Stimulated activated naive CD8-positive, alpha-beta T cell treated with anti-CD3 and anti-CD28 coated beads, Interleukin-15, amount 100 ng/mL, for 72 hours (primary cell): ENCODE measurements at regions not wholly inside any gene's neighbourhood (a gene's known extent, or its start where the extent isn't known, plus 50 kb on each side); places are given as distances from the start of the nearest gene placed in this dataset.

ENCODE experiments used
- ATAC-seq: fragments of 150-1000 bp; cut with Tn5 transposase; 2 replicates; pipeline ENCODE4 v1.10.0; 2021; ENCODE audit warnings: mild to moderate bottlenecking, moderate library complexity
- DNase-seq, 2 donors: peaks; one replicate each; pipeline ENCODE4 v3.0.0; 2021 to 2022
- H3K27ac Mint-ChIP-seq, 2 donors: one replicate each; pipeline ENCODE4 v1.8.0; 2022; ENCODE audit warnings: mild to moderate bottlenecking in 2 of 2, mixed read lengths in 2 of 2, moderate library complexity in 2 of 2
- H3K27me3 Mint-ChIP-seq: one replicate; pipeline ENCODE4 v1.8.0; 2022; ENCODE audit warnings: mixed read lengths
- H3K4me1 Mint-ChIP-seq: one replicate; pipeline ENCODE4 v1.8.0; 2022; ENCODE audit warnings: mild to moderate bottlenecking, mixed read lengths
- H3K4me3 Mint-ChIP-seq, 2 donors: one replicate each; pipeline ENCODE4 v1.8.0; 2022; ENCODE audit warnings: mild to moderate bottlenecking in 2 of 2, mixed read lengths in 2 of 2, moderate library complexity in 1 of 2
- H3K9me3 Mint-ChIP-seq, 2 donors: one replicate each; pipeline ENCODE4 v1.8.0; 2022; ENCODE audit warnings: mixed read lengths in 2 of 2

DNA sequence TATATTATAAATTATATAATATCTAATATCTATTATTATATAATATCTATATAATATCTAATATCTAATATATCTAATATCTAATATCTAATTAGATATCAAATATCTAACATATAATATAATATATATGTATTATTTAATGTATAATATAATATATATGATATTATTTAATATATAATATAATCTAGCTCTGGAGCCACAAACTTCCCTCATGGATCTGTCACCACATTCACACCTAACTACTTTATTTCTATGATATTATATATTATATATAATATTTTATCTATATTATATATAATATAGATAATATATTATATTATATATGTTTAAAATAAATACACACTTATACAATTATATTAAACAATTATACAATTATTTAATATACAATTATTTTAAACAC is 667.5 kb downstream of the KCTD8 start:
- Mint-ChIP-seq H3K9me3 (peaks cover 0 to 7% of the 10 kb centered on the region in 2 donors), H3K27me3 (no peaks in the 10 kb centered on the region), H3K4me3 (no peak overlapping the region), H3K27ac (no peak overlapping the region), H3K4me1 (no peaks in the 10 kb centered on the region)
- no peak for DNase-seq
- no peak for ATAC-seq

DNA sequence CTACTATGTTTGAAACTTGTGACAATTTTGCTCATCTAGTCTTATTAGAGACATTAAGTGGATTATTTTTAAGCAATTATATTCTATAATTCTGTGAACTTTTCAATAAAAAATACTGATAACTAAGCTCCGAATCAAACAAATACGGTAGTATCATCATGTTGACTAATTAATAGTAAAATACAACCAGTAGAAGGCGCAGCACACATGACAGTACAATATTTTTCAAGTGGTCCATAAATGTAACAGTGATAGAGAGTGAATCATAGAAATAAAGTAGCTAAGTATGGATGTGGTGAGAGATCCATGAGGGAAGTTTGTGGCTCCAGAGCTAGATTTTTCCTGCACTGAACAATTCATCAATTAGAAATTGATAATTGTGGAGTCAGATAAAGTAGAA is 666.2 kb downstream of the KCTD8 start:
- no peak for ATAC-seq
- H3K27me3 Mint-ChIP-seq, result no peaks in the 10 kb centered on the region
- H3K27ac Mint-ChIP-seq, result no peak overlapping the region
- DNase-seq, result no peak
- no peaks in the 10 kb centered on the region for H3K4me1 Mint-ChIP-seq
- H3K4me3 Mint-ChIP-seq, result no peak overlapping the region
- peaks cover 0 to 7% of the 10 kb centered on the region in 2 donors for H3K9me3 Mint-ChIP-seq

DNA sequence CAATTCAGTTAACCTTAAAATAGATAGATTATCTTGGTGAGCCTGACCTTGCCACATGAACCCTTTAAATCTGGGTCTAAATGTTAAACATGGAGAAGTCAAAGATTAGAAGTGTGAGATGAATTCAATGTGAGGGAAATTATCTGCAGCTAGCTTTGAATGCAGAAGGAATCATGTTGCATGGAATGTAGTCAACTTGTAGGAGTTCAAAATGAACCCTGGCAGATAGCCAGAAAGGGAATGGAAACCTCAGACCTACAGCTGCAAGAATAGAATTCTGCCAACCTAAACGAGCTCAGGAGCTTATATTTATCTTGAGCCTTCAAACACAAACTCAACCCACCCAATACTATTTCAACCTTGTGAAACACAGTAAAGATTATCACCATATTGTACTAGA is 632.5 kb downstream of the KCTD8 start:
- DNase-seq (no peak), ATAC-seq (no peak)
- no peak overlapping the region for H3K4me3 Mint-ChIP-seq
- no peak overlapping the region for H3K27ac Mint-ChIP-seq
- H3K9me3 Mint-ChIP-seq, result peaks cover 10 to 21% of the 10 kb centered on the region in 2 donors
- no peaks in the 10 kb centered on the region for H3K4me1 Mint-ChIP-seq
- no peaks in the 10 kb centered on the region for H3K27me3 Mint-ChIP-seq

DNA sequence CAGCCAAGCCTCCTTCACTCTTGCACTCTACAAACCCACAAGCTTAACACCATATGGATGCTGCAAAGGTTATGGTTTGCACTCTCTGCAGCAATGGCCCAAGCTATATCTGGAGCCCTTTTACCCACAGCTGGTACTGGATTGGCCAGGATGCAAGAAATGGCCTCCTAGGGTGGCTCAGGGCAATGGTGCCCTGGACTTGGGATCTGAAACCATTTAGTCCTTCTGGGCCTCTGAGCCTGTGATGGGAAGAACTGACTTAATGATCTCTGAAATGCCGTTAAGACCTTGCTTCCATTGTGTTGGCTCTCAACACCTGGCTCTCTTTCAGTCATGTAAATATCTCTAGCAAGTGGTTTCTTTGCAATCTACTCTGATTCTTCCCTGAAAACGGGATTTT is 626.0 kb downstream of the KCTD8 start:
- ATAC-seq, result no peak
- H3K27ac Mint-ChIP-seq, result no peak overlapping the region
- peaks cover 16 to 17% of the 10 kb centered on the region in 2 donors for H3K9me3 Mint-ChIP-seq
- H3K4me3 Mint-ChIP-seq, result no peak overlapping the region
- no peaks in the 10 kb centered on the region for H3K4me1 Mint-ChIP-seq
- DNase-seq, result no peak
- no peaks in the 10 kb centered on the region for H3K27me3 Mint-ChIP-seq

DNA sequence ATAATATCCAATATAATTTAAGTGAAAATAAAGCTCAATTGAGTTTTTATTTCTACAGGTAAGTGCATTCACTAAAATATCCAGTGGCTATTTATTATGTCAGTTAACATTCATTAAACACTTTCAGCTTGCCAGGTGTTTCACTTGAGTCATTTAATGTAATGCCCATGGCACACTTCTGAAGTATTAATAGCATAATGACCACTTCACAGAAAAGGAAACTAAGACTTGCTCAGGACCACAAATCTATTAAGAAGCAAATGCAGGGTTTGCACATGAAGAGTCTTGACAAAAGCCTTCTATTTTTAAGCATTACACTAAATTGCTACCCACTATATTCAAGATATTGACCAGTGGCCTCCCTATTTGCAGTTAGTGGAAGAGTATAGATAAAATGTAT is 612.7 kb downstream of the KCTD8 start:
- no peak for DNase-seq
- H3K4me1 Mint-ChIP-seq, result no peaks in the 10 kb centered on the region

DNA sequence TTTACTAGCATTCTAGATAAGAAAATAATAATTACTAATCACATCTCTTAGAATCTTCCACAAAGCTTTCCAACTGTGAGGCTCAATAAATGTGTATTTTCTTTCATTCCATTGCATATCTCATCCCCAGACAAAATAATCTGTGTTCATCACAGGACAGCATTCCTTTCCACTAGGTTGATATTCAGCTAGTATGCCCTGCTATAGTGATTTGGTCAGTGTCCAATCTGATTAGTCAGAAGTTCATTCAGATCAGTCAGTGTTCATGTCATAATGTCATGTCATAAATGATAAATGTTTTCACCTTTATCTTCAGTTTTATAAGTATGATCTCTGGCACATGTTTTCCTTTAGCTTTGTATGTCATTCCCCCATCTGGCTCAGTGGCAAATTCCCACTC is 611.4 kb downstream of the KCTD8 start:
- no peaks in the 10 kb centered on the region for H3K4me1 Mint-ChIP-seq
- peaks cover 0 to 16% of the 10 kb centered on the region in 2 donors for H3K9me3 Mint-ChIP-seq
- H3K27ac Mint-ChIP-seq, result no peak overlapping the region
- DNase-seq (no peak), ATAC-seq (no peak)
- no peaks in the 10 kb centered on the region for H3K27me3 Mint-ChIP-seq
- no peak overlapping the region for H3K4me3 Mint-ChIP-seq

More for the DNA sequence above, 612.7 kb downstream of the KCTD8 start:
- no peaks in the 10 kb centered on the region for H3K27me3 Mint-ChIP-seq
- no peak overlapping the region for H3K27ac Mint-ChIP-seq
- peaks cover 5 to 10% of the 10 kb centered on the region in 2 donors for H3K9me3 Mint-ChIP-seq
- no peak for ATAC-seq
- H3K4me3 Mint-ChIP-seq, result no peak overlapping the region

DNA sequence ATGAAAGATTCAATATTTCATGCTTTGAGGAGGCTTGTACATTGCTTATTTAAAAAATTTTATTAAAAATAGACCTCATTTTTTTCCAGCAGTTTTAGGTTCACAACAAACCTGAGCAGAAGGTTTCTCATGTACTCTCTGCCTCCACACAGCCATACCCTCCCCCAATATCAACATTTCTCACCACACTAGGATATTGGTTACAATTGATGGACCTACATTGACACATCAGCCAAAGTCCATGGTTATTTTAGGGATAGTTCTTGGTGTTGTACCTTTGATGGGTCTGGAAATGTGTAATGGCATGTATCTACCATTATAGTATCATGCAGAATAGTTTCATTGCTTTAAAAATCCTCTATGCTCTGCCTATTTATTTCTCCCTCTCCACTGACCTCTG is 611.0 kb downstream of the KCTD8 start:
- Mint-ChIP-seq H3K4me3 (no peak overlapping the region), H3K4me1 (no peaks in the 10 kb centered on the region), H3K27me3 (no peaks in the 10 kb centered on the region), H3K9me3 (peaks cover 0 to 16% of the 10 kb centered on the region in 2 donors), H3K27ac (no peak overlapping the region)
- DNase-seq (no peak), ATAC-seq (no peak)

DNA sequence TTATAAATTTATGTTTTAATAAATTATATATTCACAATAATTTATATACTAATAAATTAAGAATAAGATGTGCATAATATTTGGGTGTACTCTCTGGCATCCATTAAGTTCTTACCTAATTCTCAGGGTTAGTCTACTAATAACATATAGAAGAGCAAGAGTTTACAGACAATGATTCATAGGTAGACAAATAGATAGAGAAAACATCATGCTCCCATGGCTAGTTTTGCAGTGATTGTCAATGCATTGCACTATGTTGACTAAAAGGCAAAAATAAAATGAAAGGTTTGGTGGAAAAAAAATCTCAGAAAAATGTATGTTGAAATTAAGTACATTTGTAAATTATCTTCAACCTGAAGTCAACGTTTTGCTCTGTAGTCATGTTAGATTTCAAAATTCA is 606.0 kb downstream of the KCTD8 start:
- H3K4me1 Mint-ChIP-seq, result no peaks in the 10 kb centered on the region
- ATAC-seq (no peak), DNase-seq (no peak)
- H3K4me3 Mint-ChIP-seq, result no peak overlapping the region
- H3K27ac Mint-ChIP-seq, result no peak overlapping the region
- peaks cover 2 to 9% of the 10 kb centered on the region in 2 donors for H3K9me3 Mint-ChIP-seq
- no peaks in the 10 kb centered on the region for H3K27me3 Mint-ChIP-seq

DNA sequence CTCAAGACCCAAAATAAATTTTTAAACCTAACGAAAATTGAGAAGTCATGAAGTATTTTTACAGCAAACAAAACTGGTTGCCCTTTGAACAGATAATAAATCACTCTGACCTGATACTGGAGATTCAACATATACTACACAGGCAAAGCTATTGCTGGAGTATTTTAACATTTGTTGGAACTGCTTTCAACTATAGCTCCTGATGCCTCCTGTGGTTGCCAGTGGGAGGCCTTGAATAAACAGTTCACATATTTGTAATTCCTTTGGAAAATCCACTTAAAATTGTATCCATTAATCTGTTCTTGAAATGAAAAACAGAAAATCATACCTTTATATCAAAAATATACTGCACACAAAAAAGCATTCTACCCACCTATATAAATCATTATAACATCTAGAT is 605.1 kb downstream of the KCTD8 start:
- H3K4me1 Mint-ChIP-seq, result no peaks in the 10 kb centered on the region
- ATAC-seq (no peak), DNase-seq (no peak)
- H3K4me3 Mint-ChIP-seq, result no peak overlapping the region
- no peaks in the 10 kb centered on the region for H3K27me3 Mint-ChIP-seq
- H3K27ac Mint-ChIP-seq, result no peak overlapping the region
- peaks cover 5 to 14% of the 10 kb centered on the region in 2 donors for H3K9me3 Mint-ChIP-seq

DNA sequence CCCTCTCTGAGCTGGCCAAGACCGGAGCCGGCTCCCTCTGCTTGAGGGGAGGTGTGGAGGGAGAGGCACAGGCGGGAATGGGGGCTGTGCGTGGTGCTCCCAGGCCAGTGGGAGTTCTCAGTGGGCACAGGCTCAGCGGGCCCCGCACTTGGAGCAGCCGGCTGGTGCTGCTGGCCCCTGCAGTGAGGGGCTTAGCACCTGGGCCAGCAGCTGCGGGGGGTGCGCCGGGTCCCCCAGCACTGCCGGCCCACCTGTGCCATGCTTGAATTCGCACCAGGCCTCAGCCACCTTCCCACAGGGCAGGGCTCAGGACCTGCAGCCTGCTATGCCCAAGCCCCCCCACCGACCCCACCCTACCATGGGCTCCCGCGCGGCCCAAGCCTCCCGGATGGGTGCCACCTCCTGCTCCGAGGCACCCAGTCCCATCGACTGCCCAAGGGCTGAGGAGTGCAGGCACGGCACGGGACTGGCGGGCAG is 602.5 kb downstream of the KCTD8 start:
- ATAC-seq (peak; percentile 23), DNase-seq (no peak)
- Mint-ChIP-seq H3K27ac (no peak overlapping the region), H3K4me3 (no peak overlapping the region), H3K9me3 (peaks cover 9 to 14% of the 10 kb centered on the region in 2 donors), H3K4me1 (no peaks in the 10 kb centered on the region), H3K27me3 (no peaks in the 10 kb centered on the region)

DNA sequence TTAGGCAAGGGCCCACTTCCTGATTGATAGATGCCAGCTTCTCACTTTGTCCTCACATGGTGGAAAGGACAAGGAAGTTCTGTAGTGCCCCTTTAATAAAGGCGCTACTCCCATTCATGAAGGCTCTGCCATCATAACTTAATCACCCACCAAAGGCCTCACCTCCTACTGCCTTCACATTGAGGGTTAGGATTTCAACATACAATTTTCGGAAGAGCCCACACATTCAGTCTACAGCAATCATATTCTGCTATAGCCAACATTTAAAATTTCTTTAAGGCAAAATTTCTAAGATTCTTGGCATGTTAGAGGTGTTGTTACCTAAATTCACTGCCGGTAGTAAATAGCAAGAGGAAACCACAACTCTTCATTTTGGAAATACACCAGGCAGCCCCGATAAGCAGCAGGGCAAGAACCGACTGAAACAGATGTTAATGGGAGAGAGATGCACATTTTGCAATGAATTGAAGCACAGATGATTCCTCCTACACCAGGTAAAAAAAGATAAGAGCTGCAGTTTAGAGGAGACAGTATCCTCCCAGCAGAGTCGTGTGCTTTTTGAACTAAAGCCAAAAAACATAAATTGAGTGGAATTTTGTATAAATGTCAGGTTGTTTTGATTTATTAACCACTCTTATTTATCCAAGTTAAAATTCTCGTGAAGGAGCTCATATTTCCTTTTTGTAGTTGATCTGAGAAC is 594.9 kb downstream of the KCTD8 start:
- no peak for DNase-seq
- no peak for ATAC-seq
- Mint-ChIP-seq H3K4me1 (no peaks in the 10 kb centered on the region), H3K27ac (no peak overlapping the region), H3K27me3 (no peaks in the 10 kb centered on the region), H3K4me3 (no peak overlapping the region), H3K9me3 (peaks cover 8 to 15% of the 10 kb centered on the region in 2 donors)

DNA sequence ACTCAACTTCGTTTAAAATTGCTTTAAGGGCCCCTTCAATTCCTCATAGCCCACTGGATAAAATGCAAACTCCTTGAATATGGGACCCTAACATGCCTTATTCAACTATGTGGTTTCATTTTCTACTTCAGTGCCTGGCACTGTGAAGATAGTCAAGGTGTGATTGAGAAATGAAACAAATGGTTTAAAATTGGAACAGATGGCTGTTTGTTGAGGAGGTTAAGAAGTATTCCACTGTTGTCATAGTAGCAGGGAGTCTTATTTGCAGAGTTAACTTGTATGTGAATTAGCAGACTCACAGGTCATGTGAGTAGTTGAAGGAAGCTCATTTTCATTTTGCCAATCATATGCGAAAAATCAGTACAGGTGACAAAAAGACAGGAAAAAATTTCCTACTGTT is 593.3 kb downstream of the KCTD8 start:
- DNase-seq (no peak), ATAC-seq (no peak)
- no peaks in the 10 kb centered on the region for H3K4me1 Mint-ChIP-seq
- H3K27ac Mint-ChIP-seq, result no peak overlapping the region
- H3K9me3 Mint-ChIP-seq, result peaks cover 4 to 15% of the 10 kb centered on the region in 2 donors
- H3K4me3 Mint-ChIP-seq, result no peak overlapping the region
- H3K27me3 Mint-ChIP-seq, result no peaks in the 10 kb centered on the region

DNA sequence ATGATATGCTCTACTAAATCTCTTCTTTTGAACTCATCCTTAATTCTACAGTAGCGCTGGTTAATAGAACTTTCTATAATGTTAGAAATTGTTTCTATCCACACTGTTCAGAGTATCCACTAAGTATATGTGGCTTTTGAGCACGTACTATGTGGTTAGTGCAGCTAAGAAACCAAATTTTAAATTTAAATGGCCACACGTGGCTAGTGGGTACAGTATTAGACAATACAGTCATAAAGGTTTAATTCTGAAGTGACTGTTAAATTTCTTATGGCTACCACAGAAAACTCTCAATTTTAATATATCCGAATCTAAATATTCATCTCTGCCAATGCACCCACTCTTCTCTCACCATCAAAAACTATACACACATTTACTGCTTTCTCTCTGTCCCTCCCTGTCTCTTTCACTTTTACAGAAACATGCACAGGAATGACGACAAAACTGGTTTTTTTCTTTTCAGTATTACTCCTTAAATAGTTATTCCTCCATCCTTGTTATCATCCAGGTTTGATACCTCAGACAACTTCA is 583.9 kb downstream of the KCTD8 start:
- ATAC-seq, result no peak
- no peaks in the 10 kb centered on the region for H3K27me3 Mint-ChIP-seq
- no peak for DNase-seq

DNA sequence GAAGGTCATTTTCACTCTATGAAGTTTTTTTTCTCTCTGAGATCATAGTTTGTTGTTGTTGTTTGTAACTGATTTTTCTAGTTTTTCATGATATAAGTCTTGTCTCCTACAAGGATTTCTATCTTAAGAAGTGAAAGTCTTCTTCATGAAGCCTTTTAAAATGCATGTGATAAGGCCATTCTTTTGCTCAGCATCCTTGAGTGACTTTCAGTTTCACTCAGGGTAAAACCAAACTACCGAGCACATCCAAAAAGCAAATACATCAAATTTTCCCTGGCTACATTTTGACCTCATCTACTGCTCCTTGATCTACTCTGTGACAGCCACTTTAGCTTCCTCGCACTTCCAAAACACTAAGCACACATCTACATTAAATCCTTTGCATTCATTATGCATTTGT is 580.7 kb downstream of the KCTD8 start:
- ATAC-seq (no peak), DNase-seq (no peak)
- H3K4me3 Mint-ChIP-seq, result no peak overlapping the region
- peaks cover 7 to 10% of the 10 kb centered on the region in 2 donors for H3K9me3 Mint-ChIP-seq
- no peaks in the 10 kb centered on the region for H3K4me1 Mint-ChIP-seq
- no peaks in the 10 kb centered on the region for H3K27me3 Mint-ChIP-seq
- H3K27ac Mint-ChIP-seq, result no peak overlapping the region

More for the DNA sequence above, 583.9 kb downstream of the KCTD8 start:
- Mint-ChIP-seq H3K4me1 (no peaks in the 10 kb centered on the region), H3K27ac (no peak overlapping the region), H3K9me3 (peaks cover 0 to 5% of the 10 kb centered on the region in 2 donors), H3K4me3 (no peak overlapping the region)

DNA sequence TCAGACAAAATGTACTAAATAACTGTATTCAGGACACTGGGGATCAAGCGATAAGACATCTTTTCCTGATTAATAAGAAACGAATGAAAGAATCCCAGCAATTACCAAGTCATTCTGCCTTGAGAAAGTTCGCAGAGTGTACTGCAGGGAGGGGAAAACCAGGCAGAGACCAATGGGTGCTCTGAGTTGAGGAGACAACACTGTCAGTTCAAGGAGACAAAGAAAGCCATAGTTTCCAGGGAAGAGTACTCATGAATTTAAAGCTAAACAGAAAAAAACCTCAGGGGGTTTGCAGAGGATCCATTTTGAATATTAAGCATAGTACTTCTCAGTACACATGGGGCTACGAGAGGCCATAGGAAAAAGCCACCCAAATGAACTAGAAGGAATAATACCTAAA is 573.0 kb downstream of the KCTD8 start:
- peaks cover 5% of the 10 kb centered on the region in 2 donors for H3K9me3 Mint-ChIP-seq
- no peak for ATAC-seq
- no peak for DNase-seq
- H3K27ac Mint-ChIP-seq, result no peak overlapping the region
- no peak overlapping the region for H3K4me3 Mint-ChIP-seq
- no peaks in the 10 kb centered on the region for H3K27me3 Mint-ChIP-seq
- H3K4me1 Mint-ChIP-seq, result no peaks in the 10 kb centered on the region

DNA sequence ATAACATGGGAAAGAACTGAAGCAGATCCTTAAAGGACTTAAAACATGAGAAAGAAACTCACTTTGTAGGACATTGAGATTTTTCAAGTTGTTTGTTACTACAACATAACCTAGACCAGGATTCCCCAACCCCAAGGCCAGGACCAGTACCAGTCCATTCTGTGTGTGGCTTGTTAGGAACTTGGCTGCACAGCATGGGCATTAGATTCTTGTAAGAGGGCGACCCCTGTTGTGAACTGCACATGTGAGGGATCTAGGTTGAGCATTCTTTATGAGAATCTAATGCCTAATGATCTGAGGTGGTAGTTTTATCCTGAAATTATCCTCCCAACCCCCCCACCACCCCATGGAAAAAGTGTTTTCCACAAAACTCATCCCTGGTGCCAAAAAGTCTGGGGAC is 566.1 kb downstream of the KCTD8 start:
- Mint-ChIP-seq H3K4me3 (no peak overlapping the region), H3K9me3 (peaks cover 0 to 3% of the 10 kb centered on the region in 2 donors), H3K27me3 (no peaks in the 10 kb centered on the region), H3K27ac (no peak overlapping the region), H3K4me1 (no peaks in the 10 kb centered on the region)
- ATAC-seq (no peak), DNase-seq (no peak)

DNA sequence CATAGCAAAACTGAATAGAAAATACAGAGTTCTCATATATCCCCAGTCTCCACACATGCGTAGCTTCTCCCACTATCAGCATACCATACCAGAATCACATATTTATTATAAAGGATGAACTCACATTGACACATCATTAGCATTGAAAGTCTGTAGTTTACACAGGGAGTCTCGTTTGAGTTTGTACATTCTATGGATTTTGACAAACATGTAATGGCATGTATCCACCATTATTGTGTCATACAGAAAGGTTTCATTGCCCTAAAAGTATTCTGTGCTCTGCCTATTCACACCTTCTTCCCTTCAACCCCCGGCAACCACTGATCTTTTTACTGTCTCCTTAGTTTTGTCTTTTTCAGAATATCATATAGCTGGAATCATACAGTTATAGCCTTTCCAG is 562.4 kb downstream of the KCTD8 start:
- H3K9me3 Mint-ChIP-seq, result peaks cover 0 to 3% of the 10 kb centered on the region in 2 donors
- ATAC-seq, result no peak
- no peak overlapping the region for H3K4me3 Mint-ChIP-seq

More for the DNA sequence above, 562.4 kb downstream of the KCTD8 start:
- Mint-ChIP-seq H3K27ac (no peak overlapping the region), H3K27me3 (no peaks in the 10 kb centered on the region), H3K4me1 (no peaks in the 10 kb centered on the region)
- DNase-seq, result no peak
